Activated T-cell treated with anti-CD3 and anti-CD28 coated beads, Interleukin-2, amount 50 U/mL, for 4 hours (primary cell): ENCODE measurements at regions not wholly inside any gene's neighbourhood (a gene's known extent, or its start where the extent isn't known, plus 50 kb on each side); places are given as distances from the start of the nearest gene placed in this dataset.

Source experiments
- ATAC-seq, 2 donors: fragments of 200-7000 bp; cut with Tn5 transposase; one replicate each; pipeline ENCODE4 v1.10.0; 2021
- DNase-seq: peaks from one replicate; pipeline ENCODE4 v3.0.0-alpha.2; 2020
- H3K27me3 Mint-ChIP-seq: one replicate; pipeline ENCODE4 v1.8.0; 2021; ENCODE audit warnings: low read depth, mixed read lengths
- H3K36me3 Mint-ChIP-seq: one replicate; pipeline ENCODE4 v1.8.0; 2022; ENCODE audit warnings: mixed read lengths; ENCODE audit not compliant: insufficient read depth
- H3K4me1 Mint-ChIP-seq: one replicate; pipeline ENCODE4 v1.8.0; 2021; ENCODE audit warnings: low read depth, mixed read lengths
- H3K4me3 Mint-ChIP-seq: one replicate; pipeline ENCODE4 v1.8.0; 2021; ENCODE audit warnings: mild to moderate bottlenecking, moderate library complexity, mixed read lengths
- H3K9me3 Mint-ChIP-seq: one replicate; pipeline ENCODE4 v1.8.0; 2021; ENCODE audit warnings: mixed read lengths

DNA sequence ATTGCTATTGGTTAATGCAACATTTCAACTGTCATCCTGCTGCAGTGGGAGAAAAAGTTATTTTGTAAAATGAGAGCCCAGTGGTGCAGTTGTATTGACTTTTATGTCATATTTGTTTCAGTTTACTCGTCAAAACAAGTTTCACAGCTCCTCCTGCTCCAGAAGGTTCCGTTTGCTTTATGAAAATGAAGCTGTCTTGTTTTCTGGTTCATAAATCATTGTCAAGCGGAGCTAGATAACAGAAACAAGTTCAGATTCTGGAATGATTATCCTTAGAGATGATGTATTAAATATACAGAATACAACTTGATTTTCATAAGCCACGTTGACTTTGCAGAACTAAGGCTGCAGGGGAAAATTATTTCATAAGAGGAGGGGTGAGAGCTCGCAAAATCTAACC lies 970.5 kb upstream of the NR2F2 start:
- no peaks in the 10 kb centered on the region for H3K4me1 Mint-ChIP-seq
- no peaks in the 10 kb centered on the region for H3K36me3 Mint-ChIP-seq
- ATAC-seq = no peak
- H3K27me3 Mint-ChIP-seq = peaks cover 10% of the 10 kb centered on the region
- H3K9me3 Mint-ChIP-seq = peaks cover 15% of the 10 kb centered on the region
- DNase-seq = no peak
- no peak overlapping the region for H3K4me3 Mint-ChIP-seq

- H3K36me3 Mint-ChIP-seq = no peaks in the 10 kb centered on the region
- no peak overlapping the region for H3K4me3 Mint-ChIP-seq
- no peak for DNase-seq
- no peak for ATAC-seq
- H3K4me1 Mint-ChIP-seq = no peaks in the 10 kb centered on the region
- H3K27me3 Mint-ChIP-seq = peaks cover 6% of the 10 kb centered on the region
- H3K9me3 Mint-ChIP-seq = peaks cover 15% of the 10 kb centered on the region
These were observed 968.2 kb upstream of the NR2F2 start for GRCh38 chr15:95362306-95362705.

DNA sequence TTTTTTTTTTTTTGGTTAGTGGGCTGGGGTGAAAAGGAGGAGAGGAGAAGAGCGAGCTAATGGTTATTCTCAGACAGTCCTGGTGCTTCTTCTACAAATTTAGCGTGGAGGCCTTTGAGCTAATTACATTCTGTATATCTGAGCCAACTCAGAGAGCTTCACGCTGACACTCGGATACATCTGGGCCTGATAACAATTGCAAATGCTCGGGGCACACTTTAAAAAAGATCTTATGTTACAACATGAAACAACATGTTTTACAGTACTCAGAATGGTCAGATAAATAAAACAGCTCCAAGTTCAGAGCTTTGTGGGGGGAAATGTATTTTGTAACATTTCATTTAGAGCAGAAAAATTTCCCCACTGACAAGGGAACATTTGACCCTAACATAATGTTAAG lies 966.9 kb upstream of the NR2F2 start:
- Mint-ChIP-seq H3K27me3 (peaks cover 5% of the 10 kb centered on the region), H3K4me3 (no peak overlapping the region), H3K9me3 (peaks cover 15% of the 10 kb centered on the region), H3K36me3 (no peaks in the 10 kb centered on the region), H3K4me1 (no peaks in the 10 kb centered on the region)
- DNase-seq (no peak), ATAC-seq (no peak)

- H3K4me3 Mint-ChIP-seq = no peak overlapping the region
- H3K4me1 Mint-ChIP-seq = no peaks in the 10 kb centered on the region
- ATAC-seq (no peak), DNase-seq (no peak)
- H3K9me3 Mint-ChIP-seq = peaks cover 15% of the 10 kb centered on the region
- H3K27me3 Mint-ChIP-seq = no peaks in the 10 kb centered on the region
- H3K36me3 Mint-ChIP-seq = no peaks in the 10 kb centered on the region
These were observed 964.9 kb upstream of the NR2F2 start for GRCh38 chr15:95365511-95366107.

DNA sequence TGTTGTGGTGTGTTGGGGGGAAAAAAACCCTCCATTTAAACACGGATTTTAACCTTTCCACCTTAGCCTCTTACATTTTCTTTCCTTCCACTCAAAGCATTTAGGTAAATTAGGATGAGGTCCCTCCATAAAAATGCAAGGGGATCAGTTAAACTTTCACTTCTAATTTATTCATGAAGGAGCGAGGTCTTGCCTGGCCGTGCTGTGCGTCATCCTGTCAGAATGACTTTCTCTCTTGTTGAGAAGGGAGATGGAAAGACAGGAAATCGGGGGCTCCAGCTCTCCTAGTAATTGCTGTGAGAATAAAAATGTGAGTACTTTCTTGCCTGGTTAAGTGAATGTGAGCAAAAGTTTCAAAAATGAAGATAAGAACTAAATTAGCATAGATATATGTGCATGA lies 962.3 kb upstream of the NR2F2 start:
- DNase-seq (no peak), ATAC-seq (no peak)
- Mint-ChIP-seq H3K36me3 (no peaks in the 10 kb centered on the region), H3K4me3 (no peak overlapping the region), H3K27me3 (no peaks in the 10 kb centered on the region), H3K4me1 (no peaks in the 10 kb centered on the region), H3K9me3 (no peaks in the 10 kb centered on the region)

- H3K4me1 Mint-ChIP-seq = no peaks in the 10 kb centered on the region
- no peaks in the 10 kb centered on the region for H3K36me3 Mint-ChIP-seq
- ATAC-seq (no peak), DNase-seq (no peak)
- no peak overlapping the region for H3K4me3 Mint-ChIP-seq
- H3K27me3 Mint-ChIP-seq = no peaks in the 10 kb centered on the region
- no peaks in the 10 kb centered on the region for H3K9me3 Mint-ChIP-seq
These were observed 961.5 kb upstream of the NR2F2 start for GRCh38 chr15:95368755-95369601.

- H3K4me1 Mint-ChIP-seq = no peaks in the 10 kb centered on the region
- no peaks in the 10 kb centered on the region for H3K9me3 Mint-ChIP-seq
- no peaks in the 10 kb centered on the region for H3K27me3 Mint-ChIP-seq
- H3K4me3 Mint-ChIP-seq = no peak overlapping the region
- DNase-seq (no peak), ATAC-seq (no peak)
- H3K36me3 Mint-ChIP-seq = no peaks in the 10 kb centered on the region
These were observed 960.2 kb upstream of the NR2F2 start for GRCh38 chr15:95370291-95370690.

GRCh38 chr15:95371664-95372063 lies 958.8 kb upstream of the NR2F2 start:
- Mint-ChIP-seq H3K27me3 (no peaks in the 10 kb centered on the region), H3K36me3 (no peaks in the 10 kb centered on the region), H3K4me1 (no peaks in the 10 kb centered on the region), H3K9me3 (no peaks in the 10 kb centered on the region), H3K4me3 (no peak overlapping the region)
- ATAC-seq = no peak
- DNase-seq = no peak

DNA sequence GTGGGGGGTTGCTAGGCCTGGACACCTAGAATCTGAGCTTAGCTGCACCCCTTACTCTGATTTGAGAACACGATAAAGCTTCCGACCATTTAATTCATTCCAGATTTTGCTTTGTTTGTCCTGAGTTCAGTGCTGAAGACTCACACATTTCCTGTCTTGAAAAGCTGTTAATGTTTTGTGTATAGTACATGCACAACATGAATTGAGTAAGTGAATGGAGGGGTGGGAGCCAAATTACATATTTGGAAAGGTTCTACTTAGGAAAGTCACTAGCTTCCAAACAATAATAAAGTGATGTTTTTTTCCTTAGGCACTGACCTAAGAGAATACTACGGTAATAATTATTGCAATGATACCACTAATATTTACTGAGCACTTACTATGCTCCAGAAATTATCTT lies 955.2 kb upstream of the NR2F2 start:
- Mint-ChIP-seq H3K36me3 (no peaks in the 10 kb centered on the region), H3K27me3 (peaks cover 2% of the 10 kb centered on the region), H3K9me3 (peaks cover 3% of the 10 kb centered on the region), H3K4me3 (no peak overlapping the region), H3K4me1 (no peaks in the 10 kb centered on the region)
- ATAC-seq = no peak
- DNase-seq = no peak

DNA sequence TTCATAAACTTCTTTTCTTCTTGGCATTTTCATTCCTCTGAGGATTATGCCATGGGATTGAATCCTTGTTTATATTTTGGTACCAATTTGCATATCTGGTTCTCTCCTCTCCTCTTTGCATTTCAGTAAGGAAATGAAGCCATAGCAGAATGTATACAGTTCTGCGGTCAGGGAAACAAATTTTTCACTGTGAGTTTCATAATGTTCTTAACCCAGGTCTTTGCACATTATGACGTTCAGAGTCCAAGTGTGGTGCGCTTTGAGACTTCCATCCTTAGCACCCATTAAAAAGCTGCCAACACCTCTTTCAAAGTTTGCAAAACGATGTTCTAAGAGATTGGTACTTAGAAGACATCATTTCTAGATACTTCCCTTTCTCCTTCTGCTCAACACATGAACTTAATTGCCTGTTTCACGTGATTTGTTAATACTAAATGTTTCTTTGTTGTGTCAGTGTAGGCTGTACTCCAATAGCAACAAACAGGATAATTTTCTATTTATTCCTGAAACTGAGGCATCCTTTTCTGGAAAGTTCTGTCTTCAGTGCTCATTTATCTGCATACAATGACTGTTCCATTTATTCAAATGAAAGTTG lies 953.1 kb upstream of the NR2F2 start:
- no peaks in the 10 kb centered on the region for H3K4me1 Mint-ChIP-seq
- H3K27me3 Mint-ChIP-seq = peaks cover 2% of the 10 kb centered on the region
- ATAC-seq = no peak
- peaks cover 3% of the 10 kb centered on the region for H3K9me3 Mint-ChIP-seq
- no peak for DNase-seq
- H3K4me3 Mint-ChIP-seq = no peak overlapping the region
- no peaks in the 10 kb centered on the region for H3K36me3 Mint-ChIP-seq

DNA sequence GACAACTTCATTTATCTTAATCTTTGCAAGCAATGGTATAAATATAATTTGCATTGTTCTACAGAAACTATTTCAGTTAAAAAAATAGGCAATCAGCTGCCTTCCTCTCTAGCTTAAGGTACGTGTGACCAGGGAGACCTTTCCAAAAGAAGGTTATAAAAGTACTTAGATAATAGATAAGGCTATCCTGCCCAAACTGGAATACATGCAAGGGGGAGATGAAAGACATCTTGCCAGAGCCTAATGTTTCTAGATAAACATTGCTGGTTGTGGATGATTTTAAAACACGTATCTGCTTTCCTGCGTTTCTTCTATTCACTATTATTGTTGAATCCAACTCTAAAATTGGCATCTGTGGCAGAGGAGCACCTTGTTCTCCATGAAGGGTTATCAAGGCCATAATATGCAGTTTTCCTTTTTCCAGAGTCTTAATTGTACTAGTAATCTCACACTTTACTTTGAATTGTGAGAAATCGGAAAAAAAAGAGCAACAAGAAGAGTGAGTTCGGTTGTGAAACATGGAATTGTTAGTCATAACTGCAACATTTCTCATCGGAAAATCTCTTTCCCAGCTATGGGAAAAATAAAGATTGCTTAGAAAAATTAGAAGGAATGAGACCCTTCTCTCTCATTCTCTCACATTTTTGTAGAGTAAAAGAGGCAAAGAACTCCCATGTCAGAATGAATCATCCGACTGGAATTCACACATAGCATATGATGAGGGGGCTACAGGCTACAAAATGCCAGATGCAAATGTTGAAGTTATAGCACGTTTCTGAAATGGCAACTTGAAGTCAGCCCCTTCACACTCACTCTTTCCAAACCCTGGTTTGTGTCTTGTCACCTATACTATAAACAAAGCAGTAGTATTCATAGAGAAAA lies 936.1 kb upstream of the NR2F2 start:
- no peaks in the 10 kb centered on the region for H3K36me3 Mint-ChIP-seq
- H3K4me3 Mint-ChIP-seq = no peak overlapping the region
- no peak for DNase-seq
- H3K4me1 Mint-ChIP-seq = no peaks in the 10 kb centered on the region
- ATAC-seq = no peak
- peaks cover 4% of the 10 kb centered on the region for H3K27me3 Mint-ChIP-seq
- peaks cover 10% of the 10 kb centered on the region for H3K9me3 Mint-ChIP-seq

GRCh38 chr15:95400428-95400827 lies 930.1 kb upstream of the NR2F2 start:
- ATAC-seq (no peak), DNase-seq (no peak)
- Mint-ChIP-seq H3K27me3 (peaks cover 4% of the 10 kb centered on the region), H3K36me3 (no peaks in the 10 kb centered on the region), H3K9me3 (no peaks in the 10 kb centered on the region), H3K4me3 (no peak overlapping the region), H3K4me1 (no peaks in the 10 kb centered on the region)

DNA sequence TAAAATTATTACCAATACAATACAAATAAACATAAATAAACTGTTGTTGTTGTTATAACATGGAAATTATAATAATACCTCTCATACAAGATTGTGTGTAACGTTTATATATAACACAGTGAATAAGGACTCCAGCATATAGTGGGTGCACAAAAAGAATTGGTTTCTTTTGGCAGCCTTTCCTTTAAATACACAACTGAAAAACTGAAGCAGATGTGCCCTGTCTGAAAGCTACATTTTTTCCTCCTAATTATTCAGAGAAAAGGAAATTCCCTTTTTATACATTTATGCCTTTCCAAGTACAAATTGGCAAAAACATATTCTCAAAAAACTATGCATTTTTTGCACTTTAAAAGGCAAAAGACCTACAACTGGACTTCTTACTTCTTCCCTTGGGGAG lies 928.9 kb upstream of the NR2F2 start:
- Mint-ChIP-seq H3K9me3 (no peaks in the 10 kb centered on the region), H3K36me3 (no peaks in the 10 kb centered on the region), H3K27me3 (peaks cover under 1% of the 10 kb centered on the region), H3K4me3 (no peak overlapping the region), H3K4me1 (no peaks in the 10 kb centered on the region)
- DNase-seq = no peak
- no peak for ATAC-seq

DNA sequence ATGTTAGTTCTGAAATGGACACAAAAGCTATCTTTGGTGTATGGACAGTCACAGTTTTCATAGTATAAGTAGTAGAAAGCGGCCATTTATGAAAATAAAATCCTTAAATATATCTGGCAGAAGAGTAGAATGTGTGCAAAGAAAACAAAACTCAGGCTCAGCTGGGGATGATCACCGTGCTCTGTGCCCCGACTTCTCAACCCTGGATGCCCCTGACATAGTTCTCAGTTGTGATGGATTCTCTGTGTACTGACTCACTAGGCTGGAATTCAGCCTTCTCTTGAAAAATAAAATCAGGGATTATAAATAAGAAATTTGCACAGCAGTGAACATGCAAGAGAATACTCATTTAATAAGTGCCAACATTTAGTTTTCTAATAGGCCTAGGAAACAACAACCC lies 925.1 kb upstream of the NR2F2 start:
- Mint-ChIP-seq H3K4me1 (peaks cover 5% of the 10 kb centered on the region), H3K4me3 (no peak overlapping the region), H3K27me3 (no peaks in the 10 kb centered on the region), H3K36me3 (no peaks in the 10 kb centered on the region), H3K9me3 (no peaks in the 10 kb centered on the region)
- no peak for ATAC-seq
- DNase-seq = no peak
